Stomach (tissue), 4 donors: ENCODE measurements at regions not wholly inside any gene's neighbourhood (a gene's known extent, or its start where the extent isn't known, plus 50 kb on each side); places are given as distances from the start of the nearest gene placed in this dataset.

Experiments
- CTCF ChIP-seq, 7 experiments: fragments of 450-650 bp in 4 of 7; fragments of 200-600 bp in 3 of 7; sonication (generic) in 3 of 7; IDR thresholded peaks; one replicate each; pipeline ENCODE4 v1.5.1; 2016 to 2019; ENCODE audit warnings: antibody characterized with exemption in 7 of 7, control low read depth in 2 of 7, mild to moderate bottlenecking in 1 of 7
- POLR2A ChIP-seq, 4 donors: fragments of 450-650 bp; IDR thresholded peaks; one replicate each; pipeline ENCODE4 v1.6.1; 2016; ENCODE audit warnings: antibody characterized with exemption in 4 of 4, control low read depth in 2 of 4, mild to moderate bottlenecking in 1 of 4, moderate library complexity in 1 of 4
- POLR2AphosphoS5 ChIP-seq, 3 donors: sonication (generic); formaldehyde crosslinking; IDR thresholded peaks; one replicate each; pipeline ENCODE4 v1.6.1; 2016; ENCODE audit warnings: antibody characterized with exemption in 3 of 3

DNA sequence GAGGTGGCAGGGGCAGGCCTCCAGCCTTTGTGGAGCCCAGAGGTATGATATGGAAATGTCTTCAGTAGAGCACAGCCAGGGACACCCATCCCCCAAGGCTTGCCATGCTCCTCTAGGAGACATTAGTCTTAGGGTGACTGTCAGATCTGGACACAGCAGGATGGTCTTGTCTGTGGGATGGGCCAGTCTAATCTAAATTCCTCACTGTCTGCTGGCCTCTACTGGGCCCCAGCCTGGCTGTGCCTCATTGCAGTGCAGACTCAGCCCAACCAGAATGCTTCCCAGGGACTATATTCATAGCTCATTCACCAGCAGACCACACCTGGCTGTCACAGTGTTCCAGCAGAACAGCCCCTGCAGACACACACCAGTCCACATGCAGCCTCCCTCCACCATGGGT lies 129.5 kb upstream of the MRPS30 start:
- TF ChIP-seq CTCF (IDR thresholded peaks at IDR 0.05) (no peak), POLR2A (IDR thresholded peaks at IDR 0.05) (no peak), POLR2AphosphoS5 (IDR thresholded peaks at IDR 0.05) (no peak)
